ENCODE measurements at regions not wholly inside any gene's neighbourhood (a gene's known extent, or its start where the extent isn't known, plus 50 kb on each side); places are given as distances from the start of the nearest gene placed in this dataset.

- TF ChIP-seq, protein P1, sequence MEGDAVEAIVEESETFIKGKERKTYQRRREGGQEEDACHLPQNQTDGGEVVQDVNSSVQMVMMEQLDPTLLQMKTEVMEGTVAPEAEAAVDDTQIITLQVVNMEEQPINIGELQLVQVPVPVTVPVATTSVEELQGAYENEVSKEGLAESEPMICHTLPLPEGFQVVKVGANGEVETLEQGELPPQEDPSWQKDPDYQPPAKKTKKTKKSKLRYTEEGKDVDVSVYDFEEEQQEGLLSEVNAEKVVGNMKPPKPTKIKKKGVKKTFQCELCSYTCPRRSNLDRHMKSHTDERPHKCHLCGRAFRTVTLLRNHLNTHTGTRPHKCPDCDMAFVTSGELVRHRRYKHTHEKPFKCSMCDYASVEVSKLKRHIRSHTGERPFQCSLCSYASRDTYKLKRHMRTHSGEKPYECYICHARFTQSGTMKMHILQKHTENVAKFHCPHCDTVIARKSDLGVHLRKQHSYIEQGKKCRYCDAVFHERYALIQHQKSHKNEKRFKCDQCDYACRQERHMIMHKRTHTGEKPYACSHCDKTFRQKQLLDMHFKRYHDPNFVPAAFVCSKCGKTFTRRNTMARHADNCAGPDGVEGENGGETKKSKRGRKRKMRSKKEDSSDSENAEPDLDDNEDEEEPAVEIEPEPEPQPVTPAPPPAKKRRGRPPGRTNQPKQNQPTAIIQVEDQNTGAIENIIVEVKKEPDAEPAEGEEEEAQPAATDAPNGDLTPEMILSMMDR (IDR thresholded peaks at IDR 0.05; ENCODE audit: unreplicated experiment) = no peak
- Mint-ChIP-seq H3K27me3 (ENCODE audit: unreplicated experiment) (no peaks in the 10 kb centered on the region), H3K4me3 (ENCODE audit: low read depth, unreplicated experiment) (no peak overlapping the region), H3K4me1 (ENCODE audit: low read depth, unreplicated experiment) (no peaks in the 10 kb centered on the region), H3K27ac (ENCODE audit: unreplicated experiment) (no peak overlapping the region), H3K9me3 (ENCODE audit: low read depth, unreplicated experiment) (no peaks in the 10 kb centered on the region), H3K36me3 (ENCODE audit: insufficient read depth, unreplicated experiment) (no peaks in the 10 kb centered on the region)
- intact Hi-C loops (cut with micrococcal nuclease; ENCODE audit: unreplicated experiment) = no loop called here
- DNase-seq = no peak
- CTCF ChIA-PET = no interaction called here
- no TSS peak for BruUV-seq (replicated peaks)
Observed at GRCh38 chr12:90044069-90044468, 335.4 kb upstream of the ATP2B1 start.

GRCh38 chr12:90042920-90043641 lies 334.4 kb upstream of the ATP2B1 start:
- no TSS peak for BruUV-seq (replicated peaks)
- Mint-ChIP-seq H3K27me3 (ENCODE audit: unreplicated experiment) (no peaks in the 10 kb centered on the region), H3K4me3 (ENCODE audit: low read depth, unreplicated experiment) (no peak overlapping the region), H3K9me3 (ENCODE audit: low read depth, unreplicated experiment) (no peaks in the 10 kb centered on the region), H3K4me1 (ENCODE audit: low read depth, unreplicated experiment) (no peaks in the 10 kb centered on the region), H3K36me3 (ENCODE audit: insufficient read depth, unreplicated experiment) (no peaks in the 10 kb centered on the region), H3K27ac (ENCODE audit: unreplicated experiment) (no peak overlapping the region)
- intact Hi-C loops (cut with micrococcal nuclease; ENCODE audit: unreplicated experiment) = no loop called here
- CTCF ChIA-PET = no interaction called here
- DNase-seq = no peak
- TF ChIP-seq, protein P1 (IDR thresholded peaks at IDR 0.05; ENCODE audit: unreplicated experiment) = no peak

DNA sequence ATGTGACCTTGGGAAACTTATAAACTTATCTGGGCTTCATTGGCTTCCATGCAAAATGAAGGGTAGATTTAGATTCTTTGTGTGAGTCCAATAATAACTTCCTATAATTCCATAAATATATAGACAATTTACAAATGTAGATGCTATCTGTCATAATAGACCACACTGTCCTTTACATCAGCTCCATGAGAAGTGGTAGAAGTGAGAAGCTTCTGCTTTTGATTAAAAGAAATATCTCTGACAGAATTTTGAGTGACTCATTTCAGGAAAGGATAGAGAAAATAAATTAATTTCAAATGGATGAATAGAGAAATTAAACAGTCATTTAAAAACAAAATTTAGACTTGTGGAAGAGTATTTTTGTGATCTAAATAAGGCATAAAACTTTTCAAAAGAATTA lies 329.7 kb upstream of the ATP2B1 start:
- peaks cover 4% of the 10 kb centered on the region for H3K9me3 Mint-ChIP-seq (ENCODE audit: low read depth, unreplicated experiment)
- TF ChIP-seq, protein P1 (IDR thresholded peaks at IDR 0.05; ENCODE audit: unreplicated experiment) = no peak
- no peak overlapping the region for H3K4me3 Mint-ChIP-seq (ENCODE audit: low read depth, unreplicated experiment)
- no peak overlapping the region for H3K27ac Mint-ChIP-seq (ENCODE audit: unreplicated experiment)
- DNase-seq = no peak
- CTCF ChIA-PET = no interaction called here
- BruUV-seq (replicated peaks) = no TSS peak
- H3K27me3 Mint-ChIP-seq (ENCODE audit: unreplicated experiment) = no peaks in the 10 kb centered on the region
- intact Hi-C loops (cut with micrococcal nuclease; ENCODE audit: unreplicated experiment) = no loop called here
- no peaks in the 10 kb centered on the region for H3K36me3 Mint-ChIP-seq (ENCODE audit: insufficient read depth, unreplicated experiment)
- no peaks in the 10 kb centered on the region for H3K4me1 Mint-ChIP-seq (ENCODE audit: low read depth, unreplicated experiment)

DNA sequence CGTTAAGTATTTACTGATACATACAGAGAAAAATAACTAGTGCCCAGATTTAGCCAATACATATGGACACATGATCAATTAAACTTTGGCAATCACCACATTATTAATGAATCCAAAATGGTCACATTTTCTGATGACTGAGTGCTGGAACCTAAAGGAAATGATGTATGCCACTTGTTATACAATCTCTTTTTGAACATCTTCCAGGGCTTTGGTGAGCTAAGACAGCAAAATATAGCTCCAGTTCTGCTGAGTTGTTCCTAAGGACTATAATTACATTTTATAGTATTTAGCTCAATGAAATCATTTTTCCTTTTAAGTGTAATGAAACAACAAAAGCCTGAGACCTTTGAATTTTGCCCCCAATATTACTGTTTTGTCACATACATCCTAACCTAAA lies 329.1 kb upstream of the ATP2B1 start:
- no peak for DNase-seq
- H3K4me1 Mint-ChIP-seq (ENCODE audit: low read depth, unreplicated experiment) = no peaks in the 10 kb centered on the region
- H3K9me3 Mint-ChIP-seq (ENCODE audit: low read depth, unreplicated experiment) = peaks cover 4% of the 10 kb centered on the region
- CTCF ChIA-PET = no interaction called here
- H3K27ac Mint-ChIP-seq (ENCODE audit: unreplicated experiment) = no peak overlapping the region
- intact Hi-C loops (cut with micrococcal nuclease; ENCODE audit: unreplicated experiment) = no loop called here
- BruUV-seq (replicated peaks) = no TSS peak
- no peaks in the 10 kb centered on the region for H3K27me3 Mint-ChIP-seq (ENCODE audit: unreplicated experiment)
- H3K36me3 Mint-ChIP-seq (ENCODE audit: insufficient read depth, unreplicated experiment) = no peaks in the 10 kb centered on the region
- TF ChIP-seq, protein P1 (IDR thresholded peaks at IDR 0.05; ENCODE audit: unreplicated experiment) = no peak
- H3K4me3 Mint-ChIP-seq (ENCODE audit: low read depth, unreplicated experiment) = no peak overlapping the region
